HCT116 (cell line): ENCODE measurements at regions not wholly inside any gene's neighbourhood (a gene's known extent, or its start where the extent isn't known, plus 50 kb on each side); places are given as distances from the start of the nearest gene placed in this dataset.

Experiments used
- ATAC-seq: fragments of 200-7000 bp; cut with Tn5 transposase; 2 replicates; pipeline ENCODE4 v1.9.1; 2020; ENCODE audit warnings: mild to moderate bottlenecking, moderate library complexity
- BruUV-seq: library from RNA; stranded (reverse); fragments of 400-500 nt; replicated peaks from 2 replicates; lab custom pipeline; 2021; lab: Mats Ljungman, UMichigan
- CTCF ChIA-PET: fragments of 300-600 bp; sonication (Branson Sonifier 250); formaldehyde crosslinking; loops from one replicate; lab custom pipeline; 2021; ENCODE audit warnings: antibody characterized with exemption; lab: Charles Lee
- POLR2A ChIA-PET: fragments of 300-600, 350-600 bp; sonication (Branson Sonifier 250); formaldehyde crosslinking; loops from one replicate; lab custom pipeline; 2021; ENCODE audit warnings: antibody characterized with exemption; lab: Charles Lee
- RAD21 ChIA-PET, 2 experiments: fragments of 300-600 bp; sonication (Branson Sonifier 250); formaldehyde crosslinking; loops; one replicate each; lab custom pipeline; 2023; ENCODE audit warnings: low total read pairs in 2 of 2; ENCODE audit not compliant: uncharacterized antibody in 2 of 2, unreplicated experiment in 2 of 2, low non-redundant PET in 1 of 2; lab: Charles Lee
- DNase-seq: peaks from one replicate; pipeline ENCODE4 v3.0.0-alpha.2; 2010; ENCODE audit warnings: low read depth, low spot score
- H2AFZ ChIP-seq: fragments of 200-600 bp; shearing (Covaris generic), sonication (generic); 2 replicates; pipeline ENCODE4 v1.6.1; 2017; ENCODE audit warnings: low read depth, mixed run types, mixed read lengths, antibody characterized with exemption, low read length; ENCODE audit not compliant: poor library complexity, severe bottlenecking
- H3K27ac ChIP-seq: 2 replicates; pipeline ENCODE4 v1.5.1; 2012; ENCODE audit warnings: low read depth, low read length
- H3K27me3 ChIP-seq: fragments of 200-600 bp; sonication (generic); 2 replicates; pipeline ENCODE4 v1.6.1; 2016; ENCODE audit warnings: mixed run types, low read length, mixed read lengths; ENCODE audit not compliant: insufficient read depth
- H3K36me3 ChIP-seq, 2 experiments: fragments of 200-500 bp in 1 of 2; fragments of 200-600 bp in 1 of 2; sonication (Bioruptor generic) in 1 of 2; sonication (generic) in 1 of 2; 2 replicates each; pipeline versions ENCODE4 v1.5.1 to v1.6.1; 2014 to 2016; ENCODE audit warnings: low read length in 2 of 2, inconsistent platforms in 1 of 2, mixed read lengths in 1 of 2, mixed run types in 1 of 2; ENCODE audit not compliant: insufficient read depth in 2 of 2, control insufficient read depth in 1 of 2
- H3K4me1 ChIP-seq, 2 experiments: fragments of 200-600 bp in 1 of 2; sonication (generic) in 1 of 2; 2 replicates each; pipeline versions ENCODE4 v1.5.1 to v1.6.1; 2012 to 2017; ENCODE audit warnings: low read length in 2 of 2, inconsistent platforms in 1 of 2, mild to moderate bottlenecking in 1 of 2, mixed read lengths in 1 of 2, mixed run types in 1 of 2, moderate library complexity in 1 of 2; ENCODE audit not compliant: insufficient read depth in 2 of 2, control insufficient read depth in 1 of 2
- H3K4me2 ChIP-seq: fragments of 200-600 bp; sonication (generic); 2 replicates; pipeline ENCODE4 v1.6.1; 2017; ENCODE audit warnings: mixed run types, low read length, mixed read lengths
- H3K4me3 ChIP-seq, 2 experiments: fragments of 200-600 bp in 1 of 2; sonication (generic) in 1 of 2; replicated peaks in 1 of 2; 2 replicates each; pipeline ENCODE4 v1.5.1; 2011 to 2016; ENCODE audit warnings: low read length in 2 of 2, control low read depth in 1 of 2, low read depth in 1 of 2, mild to moderate bottlenecking in 1 of 2, mixed read lengths in 1 of 2, mixed run types in 1 of 2
- H3K79me2 ChIP-seq: fragments of 200-600 bp; sonication (generic); 2 replicates; pipeline ENCODE4 v1.6.1; 2017; ENCODE audit warnings: mild to moderate bottlenecking, mixed run types, low read length, moderate library complexity, mixed read lengths; ENCODE audit not compliant: insufficient read depth
- H3K9ac ChIP-seq: fragments of 200-600 bp; sonication (generic); 2 replicates; pipeline ENCODE4 v1.6.1; 2016; ENCODE audit warnings: low read length, mixed read lengths
- H3K9me2 ChIP-seq: fragments of 200-600 bp; sonication (generic), shearing (Covaris generic); 2 replicates; pipeline ENCODE4 v1.6.1; 2017; ENCODE audit warnings: mixed run types, mild to moderate bottlenecking, moderate library complexity; ENCODE audit not compliant: insufficient read depth
- H3K9me3 ChIP-seq, 2 experiments: fragments of 200-500 bp in 1 of 2; fragments of 200-600 bp in 1 of 2; sonication (Bioruptor generic) in 1 of 2; sonication (generic) in 1 of 2; 2 replicates each; pipeline ENCODE4 v1.6.1; 2014 to 2017; ENCODE audit warnings: low read length in 2 of 2, mixed read lengths in 2 of 2, inconsistent platforms in 1 of 2, low read depth in 1 of 2, mild to moderate bottlenecking in 1 of 2, mixed run types in 1 of 2, moderate library complexity in 1 of 2; ENCODE audit not compliant: control insufficient read depth in 1 of 2, insufficient read depth in 1 of 2
- H4K20me1 ChIP-seq: fragments of 200-600 bp; sonication (generic), shearing (Covaris generic); 2 replicates; pipeline ENCODE4 v1.6.1; 2017; ENCODE audit warnings: mixed run types, mild to moderate bottlenecking, moderate library complexity; ENCODE audit not compliant: insufficient read depth
- ATF3 ChIP-seq: IDR thresholded peaks from 2 replicates; pipeline ENCODE4 v1.6.1; 2012
- EGR1 ChIP-seq: IDR thresholded peaks from 2 replicates; pipeline ENCODE4 v1.6.1; 2012; ENCODE audit warnings: low read depth
- EZH2 ChIP-seq: fragments of 200-600 bp; sonication (generic); IDR thresholded peaks from 2 replicates; pipeline ENCODE4 v1.6.1; 2017; ENCODE audit warnings: antibody characterized with exemption, mixed run types
- EZH2phosphoT487 ChIP-seq: fragments of 200-600 bp; IDR thresholded peaks from 2 replicates; pipeline ENCODE4 v1.6.1; 2018; ENCODE audit warnings: antibody characterized with exemption, borderline replicate concordance
- FOSL1 ChIP-seq: IDR thresholded peaks from 2 replicates; pipeline ENCODE4 v1.6.1; 2012; ENCODE audit warnings: low read depth
- JUND ChIP-seq: IDR thresholded peaks from 2 replicates; pipeline ENCODE4 v1.6.1; 2012
- MAX ChIP-seq: IDR thresholded peaks from 2 replicates; pipeline ENCODE4 v1.6.1; 2012
- POLR2AphosphoS5 ChIP-seq: IDR thresholded peaks from 2 replicates; pipeline ENCODE4 v1.6.1; 2011; ENCODE audit warnings: mild to moderate bottlenecking, low read depth, low read length, moderate library complexity
- RAD21 ChIP-seq: IDR thresholded peaks from 2 replicates; pipeline ENCODE4 v1.6.1; 2012; ENCODE audit warnings: low read depth, mild to moderate bottlenecking
- SIN3A ChIP-seq: IDR thresholded peaks from 2 replicates; pipeline ENCODE4 v1.6.1; 2012; ENCODE audit warnings: low read depth
- SP1 ChIP-seq: IDR thresholded peaks from 2 replicates; pipeline ENCODE4 v1.6.1; 2012; ENCODE audit warnings: low read depth
- SRF ChIP-seq: IDR thresholded peaks from 2 replicates; pipeline ENCODE4 v1.6.1; 2012; ENCODE audit warnings: low read depth
- YY1 ChIP-seq: IDR thresholded peaks from 2 replicates; pipeline ENCODE4 v1.6.1; 2011; ENCODE audit warnings: low read length, low read depth, moderate library complexity, mild to moderate bottlenecking; ENCODE audit not compliant: insufficient replicate concordance; ENCODE audit errors: extremely low read depth
- ZNF274 ChIP-seq: fragments of 200-500 bp; sonication (Bioruptor generic); IDR thresholded peaks from 2 replicates; pipeline ENCODE4 v1.6.1; 2014; ENCODE audit warnings: mild to moderate bottlenecking, low read depth, low read length, inconsistent platforms
- intact Hi-C: fragments of 100-400 bp; cut with micrococcal nuclease; formaldehyde crosslinking; loops from 2 replicates; pipeline ENCODE4 v1.10.0; 2022
- TF ChIP-seq, protein P1 (sequence below): IDR thresholded peaks from 2 replicates; pipeline ENCODE4 v1.6.1; 2011; ENCODE audit warnings: mild to moderate bottlenecking, low read length, moderate library complexity; ENCODE audit not compliant: insufficient replicate concordance; ENCODE audit errors: extremely low read depth
- TF ChIP-seq, protein P2 (sequence below): IDR thresholded peaks from 2 replicates; pipeline ENCODE4 v1.6.1; 2012; ENCODE audit warnings: low read depth
- TF ChIP-seq, protein P3 (sequence below), 3 experiments: fragments of 200-600 bp in 1 of 3; sonication (generic) in 1 of 3; IDR thresholded peaks in 2 of 3; conservative IDR thresholded peaks in 1 of 3; 2 replicates each; pipeline ENCODE4 v1.5.1; 2012 to 2017; ENCODE audit warnings: low read depth in 2 of 3, low read length in 2 of 3, antibody characterized with exemption in 1 of 3, borderline replicate concordance in 1 of 3, control low read depth in 1 of 3, mild to moderate bottlenecking in 1 of 3, mixed read lengths in 1 of 3, mixed run types in 1 of 3, moderate library complexity in 1 of 3; ENCODE audit not compliant: insufficient read depth in 1 of 3

DNA sequence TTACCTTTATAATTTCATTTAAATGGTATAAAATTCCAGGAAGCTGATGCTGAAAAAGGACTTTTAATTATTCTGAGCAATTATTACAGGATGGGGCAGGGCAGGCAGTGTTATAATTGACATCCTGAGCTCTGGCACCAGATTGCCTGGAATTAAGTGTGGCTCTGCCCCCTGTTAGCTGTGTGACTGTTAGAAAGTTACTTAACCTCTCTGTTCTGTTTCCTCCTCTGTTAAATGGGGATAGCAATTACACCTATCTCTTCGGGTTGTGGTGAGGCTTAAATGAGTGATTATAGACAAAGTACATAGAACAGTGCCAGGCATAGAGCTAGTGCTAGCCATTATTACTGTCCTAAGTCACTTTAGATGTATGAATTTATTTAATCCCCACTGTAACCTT, 327.3 kb downstream of the SMAD2 start:
- no TSS peak for BruUV-seq
- DNase-seq (no peak), ATAC-seq (no peak)
- Histone ChIP-seq H3K9ac (no peak overlapping the region), H3K9me3 (no peaks in the 10 kb centered on the region), H3K4me3 (no peak overlapping the region), H4K20me1 (no peaks in the 10 kb centered on the region), H3K79me2 (no peaks in the 10 kb centered on the region), H3K4me2 (no peak overlapping the region), H3K4me1 (no peaks in the 10 kb centered on the region), H3K27ac (no peak overlapping the region), H3K9me2 (no peaks in the 10 kb centered on the region), H3K27me3 (0 out of 2 replicates have a peak, but pooled peaks cover 8% of the 10 kb centered on the region), H3K36me3 (no peaks in the 10 kb centered on the region), H2AFZ (no peak overlapping the region)
- CTCF ChIA-PET = no interaction called here
- intact Hi-C loops = no loop called here
- RAD21 ChIA-PET = no interaction called here
- POLR2A ChIA-PET = no interaction called here
- no peak for TF ChIP-seq ZNF274
- no peak for TF ChIP-seq YY1
- TF ChIP-seq, protein P1, sequence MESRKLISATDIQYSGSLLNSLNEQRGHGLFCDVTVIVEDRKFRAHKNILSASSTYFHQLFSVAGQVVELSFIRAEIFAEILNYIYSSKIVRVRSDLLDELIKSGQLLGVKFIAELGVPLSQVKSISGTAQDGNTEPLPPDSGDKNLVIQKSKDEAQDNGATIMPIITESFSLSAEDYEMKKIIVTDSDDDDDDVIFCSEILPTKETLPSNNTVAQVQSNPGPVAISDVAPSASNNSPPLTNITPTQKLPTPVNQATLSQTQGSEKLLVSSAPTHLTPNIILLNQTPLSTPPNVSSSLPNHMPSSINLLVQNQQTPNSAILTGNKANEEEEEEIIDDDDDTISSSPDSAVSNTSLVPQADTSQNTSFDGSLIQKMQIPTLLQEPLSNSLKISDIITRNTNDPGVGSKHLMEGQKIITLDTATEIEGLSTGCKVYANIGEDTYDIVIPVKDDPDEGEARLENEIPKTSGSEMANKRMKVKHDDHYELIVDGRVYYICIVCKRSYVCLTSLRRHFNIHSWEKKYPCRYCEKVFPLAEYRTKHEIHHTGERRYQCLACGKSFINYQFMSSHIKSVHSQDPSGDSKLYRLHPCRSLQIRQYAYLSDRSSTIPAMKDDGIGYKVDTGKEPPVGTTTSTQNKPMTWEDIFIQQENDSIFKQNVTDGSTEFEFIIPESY = no peak
- no peak for TF ChIP-seq MAX
- no peak for TF ChIP-seq SP1
- TF ChIP-seq FOSL1 = no peak
- no peak for TF ChIP-seq EZH2phosphoT487
- TF ChIP-seq, protein P2, sequence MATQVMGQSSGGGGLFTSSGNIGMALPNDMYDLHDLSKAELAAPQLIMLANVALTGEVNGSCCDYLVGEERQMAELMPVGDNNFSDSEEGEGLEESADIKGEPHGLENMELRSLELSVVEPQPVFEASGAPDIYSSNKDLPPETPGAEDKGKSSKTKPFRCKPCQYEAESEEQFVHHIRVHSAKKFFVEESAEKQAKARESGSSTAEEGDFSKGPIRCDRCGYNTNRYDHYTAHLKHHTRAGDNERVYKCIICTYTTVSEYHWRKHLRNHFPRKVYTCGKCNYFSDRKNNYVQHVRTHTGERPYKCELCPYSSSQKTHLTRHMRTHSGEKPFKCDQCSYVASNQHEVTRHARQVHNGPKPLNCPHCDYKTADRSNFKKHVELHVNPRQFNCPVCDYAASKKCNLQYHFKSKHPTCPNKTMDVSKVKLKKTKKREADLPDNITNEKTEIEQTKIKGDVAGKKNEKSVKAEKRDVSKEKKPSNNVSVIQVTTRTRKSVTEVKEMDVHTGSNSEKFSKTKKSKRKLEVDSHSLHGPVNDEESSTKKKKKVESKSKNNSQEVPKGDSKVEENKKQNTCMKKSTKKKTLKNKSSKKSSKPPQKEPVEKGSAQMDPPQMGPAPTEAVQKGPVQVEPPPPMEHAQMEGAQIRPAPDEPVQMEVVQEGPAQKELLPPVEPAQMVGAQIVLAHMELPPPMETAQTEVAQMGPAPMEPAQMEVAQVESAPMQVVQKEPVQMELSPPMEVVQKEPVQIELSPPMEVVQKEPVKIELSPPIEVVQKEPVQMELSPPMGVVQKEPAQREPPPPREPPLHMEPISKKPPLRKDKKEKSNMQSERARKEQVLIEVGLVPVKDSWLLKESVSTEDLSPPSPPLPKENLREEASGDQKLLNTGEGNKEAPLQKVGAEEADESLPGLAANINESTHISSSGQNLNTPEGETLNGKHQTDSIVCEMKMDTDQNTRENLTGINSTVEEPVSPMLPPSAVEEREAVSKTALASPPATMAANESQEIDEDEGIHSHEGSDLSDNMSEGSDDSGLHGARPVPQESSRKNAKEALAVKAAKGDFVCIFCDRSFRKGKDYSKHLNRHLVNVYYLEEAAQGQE = no peak
- TF ChIP-seq JUND = no peak
- TF ChIP-seq EZH2 = no peak
- TF ChIP-seq ATF3 = no peak
- TF ChIP-seq SRF = no peak
- TF ChIP-seq POLR2AphosphoS5 = no peak
- no peak for TF ChIP-seq EGR1
- TF ChIP-seq RAD21 = no peak
- TF ChIP-seq SIN3A = no peak
- TF ChIP-seq, protein P3, sequence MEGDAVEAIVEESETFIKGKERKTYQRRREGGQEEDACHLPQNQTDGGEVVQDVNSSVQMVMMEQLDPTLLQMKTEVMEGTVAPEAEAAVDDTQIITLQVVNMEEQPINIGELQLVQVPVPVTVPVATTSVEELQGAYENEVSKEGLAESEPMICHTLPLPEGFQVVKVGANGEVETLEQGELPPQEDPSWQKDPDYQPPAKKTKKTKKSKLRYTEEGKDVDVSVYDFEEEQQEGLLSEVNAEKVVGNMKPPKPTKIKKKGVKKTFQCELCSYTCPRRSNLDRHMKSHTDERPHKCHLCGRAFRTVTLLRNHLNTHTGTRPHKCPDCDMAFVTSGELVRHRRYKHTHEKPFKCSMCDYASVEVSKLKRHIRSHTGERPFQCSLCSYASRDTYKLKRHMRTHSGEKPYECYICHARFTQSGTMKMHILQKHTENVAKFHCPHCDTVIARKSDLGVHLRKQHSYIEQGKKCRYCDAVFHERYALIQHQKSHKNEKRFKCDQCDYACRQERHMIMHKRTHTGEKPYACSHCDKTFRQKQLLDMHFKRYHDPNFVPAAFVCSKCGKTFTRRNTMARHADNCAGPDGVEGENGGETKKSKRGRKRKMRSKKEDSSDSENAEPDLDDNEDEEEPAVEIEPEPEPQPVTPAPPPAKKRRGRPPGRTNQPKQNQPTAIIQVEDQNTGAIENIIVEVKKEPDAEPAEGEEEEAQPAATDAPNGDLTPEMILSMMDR (IDR thresholded peaks at IDR 0.05 in 2 of 3, conservative IDR thresholded peaks at IDR 0.05 in 1 of 3; ENCODE audit: borderline replicate concordance in 1 of 3, insufficient read depth in 1 of 3, low read depth in 2 of 3, low read length in 2 of 3) = no peak
